K562 (cell line): ENCODE measurements at regions not wholly inside any gene's neighbourhood (a gene's known extent, or its start where the extent isn't known, plus 50 kb on each side); places are given as distances from the start of the nearest gene placed in this dataset.

ENCODE experiments used
- ATAC-seq: fragments of 200-7000 bp; cut with Tn5 transposase; 3 replicates; pipeline ENCODE4 v1.9.1; 2020; ENCODE audit warnings: moderate library complexity
- BruUV-seq: library from RNA; stranded (reverse); fragments of 400-500 nt; replicated peaks from 2 replicates; lab custom pipeline; 2021; lab: Mats Ljungman, UMichigan
- CTCF ChIA-PET: fragments of 300-600 bp; formaldehyde crosslinking; extraction: SDS; loops from one replicate; lab custom pipeline; 2021; ENCODE audit warnings: low intra/inter-chr PET ratio; lab: Yijun Ruan, JAX
- POLR2A ChIA-PET: fragments of 300-600, 350-650 bp; sonication (Branson Sonifier 250); formaldehyde crosslinking; extraction: SDS; loops from one replicate; lab custom pipeline; 2021; ENCODE audit warnings: antibody characterized with exemption, inconsistent platforms; lab: Yijun Ruan, JAX
- DNase-seq, 4 experiments: peaks; one replicate each; pipeline versions ENCODE4 v3.0.0 to v3.0.0-alpha.2; 2011 to 2018; ENCODE audit warnings: low spot score in 3 of 4, mixed read lengths in 3 of 4; ENCODE audit errors: extremely low read depth in 1 of 4
- FAIRE-seq: peaks from 2 replicates; lab custom pipeline; 2011; peaks lifted over from hg19 to GRCh38; lab: Jason Lieb, UNC
- H2AFZ ChIP-seq: 2 replicates; pipeline ENCODE4 v1.6.0; 2011; ENCODE audit warnings: low read depth, low read length, control low read depth, inconsistent platforms
- H3K27ac ChIP-seq: fragments of 200-600 bp; 3 replicates; pipeline ENCODE4 v1.8.0; 2011; ENCODE audit warnings: low read depth, mild to moderate bottlenecking, control low read depth, inconsistent platforms, low read length, moderate library complexity, mixed read lengths; ENCODE audit errors: extremely low read depth
- H3K27me3 ChIP-seq, 2 experiments: fragments of 300-600 bp in 1 of 2; 2 replicates in 1 of 2; 3 replicates in 1 of 2; pipeline versions ENCODE4 v1.6.0 to v1.8.0; 2011; ENCODE audit warnings: inconsistent platforms in 2 of 2, low read length in 2 of 2, mild to moderate bottlenecking in 1 of 2, mixed read lengths in 1 of 2, moderate library complexity in 1 of 2; ENCODE audit not compliant: control insufficient read depth in 2 of 2, insufficient read depth in 2 of 2
- H3K36me3 ChIP-seq: fragments of 300-600 bp; 3 replicates; pipeline ENCODE4 v1.8.0; 2011; ENCODE audit warnings: mild to moderate bottlenecking, low read length, inconsistent platforms; ENCODE audit not compliant: control insufficient read depth, insufficient read depth
- H3K4me1 ChIP-seq, 2 experiments: fragments of 200-600 bp in 1 of 2; replicated peaks in 1 of 2; 2 replicates in 1 of 2; 3 replicates in 1 of 2; pipeline versions ENCODE4 v1.5.1 to v1.8.0; 2011; ENCODE audit warnings: inconsistent platforms in 2 of 2, low read length in 2 of 2, mild to moderate bottlenecking in 1 of 2, mixed read lengths in 1 of 2, moderate library complexity in 1 of 2; ENCODE audit not compliant: control insufficient read depth in 2 of 2, insufficient read depth in 2 of 2
- H3K4me2 ChIP-seq: 2 replicates; pipeline ENCODE4 v1.6.1; 2011; ENCODE audit warnings: low read length, control low read depth, inconsistent platforms, mixed read lengths; ENCODE audit not compliant: insufficient read depth
- H3K4me3 ChIP-seq: fragments of 200-600 bp; sonication (generic), shearing (Covaris generic); 2 replicates; pipeline ENCODE4 v1.5.1; 2016; ENCODE audit warnings: control low read depth, inconsistent platforms
- H3K79me2 ChIP-seq: fragments of 200-600 bp; 3 replicates; pipeline ENCODE4 v1.8.0; 2011; ENCODE audit warnings: low read length, inconsistent platforms; ENCODE audit not compliant: control insufficient read depth, insufficient read depth
- H3K9ac ChIP-seq, 2 experiments: 2 replicates each; pipeline versions ENCODE4 v1.6.0 to v1.6.1; 2011; ENCODE audit warnings: low read depth in 2 of 2, low read length in 2 of 2, control low read depth in 1 of 2, inconsistent platforms in 1 of 2, mild to moderate bottlenecking in 1 of 2, mixed read lengths in 1 of 2; ENCODE audit not compliant: insufficient read depth in 1 of 2
- H3K9me1 ChIP-seq: one replicate; pipeline ENCODE4 v1.6.0; 2011; ENCODE audit warnings: inconsistent platforms, mild to moderate bottlenecking, low read length, moderate library complexity; ENCODE audit not compliant: control insufficient read depth, insufficient read depth
- H3K9me3 ChIP-seq: replicated peaks from 2 replicates; pipeline ENCODE4 v1.5.1; 2011; ENCODE audit warnings: low read depth, low read length, inconsistent platforms; ENCODE audit not compliant: control insufficient read depth, insufficient read depth
- H4K20me1 ChIP-seq: replicated peaks from 2 replicates; pipeline ENCODE4 v1.6.1; 2011; ENCODE audit warnings: low read length, inconsistent platforms, mixed read lengths; ENCODE audit not compliant: control insufficient read depth, insufficient read depth
- BCOR ChIP-seq: fragments of 450-650 bp; IDR thresholded peaks from 2 replicates; pipeline ENCODE4 v1.6.1; 2016
- ETS2 ChIP-seq: IDR thresholded peaks from 2 replicates; pipeline ENCODE4 v1.6.1; 2016; ENCODE audit warnings: borderline replicate concordance, missing genetic modification characterization, mild to moderate bottlenecking, moderate library complexity, missing compliant biosample characterization; ENCODE audit not compliant: poor library complexity, severe bottlenecking
- FOXA3 ChIP-seq, 2 experiments: fragments of 450-650 bp in 1 of 2; sonication (generic) in 1 of 2; formaldehyde crosslinking; IDR thresholded peaks in 1 of 2; conservative IDR thresholded peaks in 1 of 2; 2 replicates each; pipeline versions ENCODE4 v1.4.0 to v1.8.0; 2020 to 2022; ENCODE audit warnings: mild to moderate bottlenecking in 2 of 2, missing genetic modification reagents in 1 of 2
- HDGF ChIP-seq: fragments of 450-650 bp; IDR thresholded peaks from 2 replicates; pipeline ENCODE4 v1.6.1; 2016
- TARDBP ChIP-seq: fragments of 450-650 bp; IDR thresholded peaks from 2 replicates; pipeline ENCODE4 v1.6.1; 2016
- ZBED1 ChIP-seq: IDR thresholded peaks from 2 replicates; pipeline ENCODE4 v1.6.1; 2014
- ZC3H11A ChIP-seq: IDR thresholded peaks from 2 replicates; pipeline ENCODE4 v1.6.1; 2012; ENCODE audit warnings: low read depth, low read length, improper control_type of control experiment
- ZNF274 ChIP-seq: IDR thresholded peaks from 2 replicates; pipeline ENCODE4 v1.6.1; 2011; ENCODE audit warnings: low read depth, mild to moderate bottlenecking, low read length, moderate library complexity, borderline replicate concordance
- ZNF561 ChIP-seq: fragments of 450-650 bp; formaldehyde crosslinking; conservative IDR thresholded peaks from 2 replicates; pipeline ENCODE4 v1.4.0; 2020; ENCODE audit warnings: mild to moderate bottlenecking, moderate library complexity
- WGBS: fragments of 100-300 bp; shearing (Covaris generic); methylation state at CpG from one replicate; pipeline ENCODE4 v1.1.6; 2016; ENCODE audit warnings: low coverage, mixed read lengths; ENCODE audit not compliant: insufficient coverage; ENCODE audit errors: missing lambda C conversion rate; 5-methylcytosine and 5-hydroxymethylcytosine counted together
- in situ Hi-C: fragments of 300-500 bp; cut with MboI; formaldehyde crosslinking; loops from 4 replicates; pipeline ENCODE4 v1.15.0; 2018; ENCODE audit warnings: inconsistent platforms, mixed read lengths
- intact Hi-C: fragments of 100-400 bp; cut with micrococcal nuclease; formaldehyde crosslinking; loops from 2 replicates; pipeline ENCODE4 v1.14.2; 2022
- TF ChIP-seq, protein P1 (sequence below): fragments of 200-600 bp; sonication (generic); IDR thresholded peaks from one replicate; pipeline ENCODE4 v1.6.1; 2012; ENCODE audit warnings: mild to moderate bottlenecking, low read depth, low read length, inconsistent platforms
- TF ChIP-seq, protein P2 (sequence below): fragments of 250-450 bp; sonication (Bioruptor Pico); IDR thresholded peaks from 2 replicates; pipeline ENCODE4 v1.4.0; 2020

DNA sequence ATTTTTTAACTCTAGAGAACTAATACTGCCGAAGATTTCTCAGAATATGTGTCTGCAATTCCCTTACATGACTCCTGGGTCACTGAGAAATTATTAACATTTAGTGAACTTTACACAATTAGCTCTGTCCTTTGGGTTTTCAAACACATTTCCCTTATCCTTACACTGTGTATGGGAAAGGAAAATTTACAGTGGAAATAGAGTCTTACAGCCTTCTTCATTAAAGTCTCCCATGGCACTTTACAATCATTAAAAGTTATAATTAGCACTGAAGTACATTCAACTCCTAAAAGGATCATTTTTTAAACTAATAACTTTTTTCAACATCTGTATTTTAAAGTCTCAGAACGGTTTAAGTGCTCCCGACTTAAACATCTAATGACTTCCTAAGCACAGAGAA, 627.5 kb upstream of the TYRP1 start:
- no peaks in the 10 kb centered on the region for H3K79me2 ChIP-seq
- no peaks in the 10 kb centered on the region for H4K20me1 ChIP-seq
- no peaks in the 10 kb centered on the region for H3K36me3 ChIP-seq
- FAIRE-seq (no peak), ATAC-seq (no peak), DNase-seq (no peak)
- in situ Hi-C loops = no loop called here
- ChIA-PET POLR2A (no interaction called here), CTCF (no interaction called here)
- BruUV-seq = no TSS peak
- TF ChIP-seq, protein P1, sequence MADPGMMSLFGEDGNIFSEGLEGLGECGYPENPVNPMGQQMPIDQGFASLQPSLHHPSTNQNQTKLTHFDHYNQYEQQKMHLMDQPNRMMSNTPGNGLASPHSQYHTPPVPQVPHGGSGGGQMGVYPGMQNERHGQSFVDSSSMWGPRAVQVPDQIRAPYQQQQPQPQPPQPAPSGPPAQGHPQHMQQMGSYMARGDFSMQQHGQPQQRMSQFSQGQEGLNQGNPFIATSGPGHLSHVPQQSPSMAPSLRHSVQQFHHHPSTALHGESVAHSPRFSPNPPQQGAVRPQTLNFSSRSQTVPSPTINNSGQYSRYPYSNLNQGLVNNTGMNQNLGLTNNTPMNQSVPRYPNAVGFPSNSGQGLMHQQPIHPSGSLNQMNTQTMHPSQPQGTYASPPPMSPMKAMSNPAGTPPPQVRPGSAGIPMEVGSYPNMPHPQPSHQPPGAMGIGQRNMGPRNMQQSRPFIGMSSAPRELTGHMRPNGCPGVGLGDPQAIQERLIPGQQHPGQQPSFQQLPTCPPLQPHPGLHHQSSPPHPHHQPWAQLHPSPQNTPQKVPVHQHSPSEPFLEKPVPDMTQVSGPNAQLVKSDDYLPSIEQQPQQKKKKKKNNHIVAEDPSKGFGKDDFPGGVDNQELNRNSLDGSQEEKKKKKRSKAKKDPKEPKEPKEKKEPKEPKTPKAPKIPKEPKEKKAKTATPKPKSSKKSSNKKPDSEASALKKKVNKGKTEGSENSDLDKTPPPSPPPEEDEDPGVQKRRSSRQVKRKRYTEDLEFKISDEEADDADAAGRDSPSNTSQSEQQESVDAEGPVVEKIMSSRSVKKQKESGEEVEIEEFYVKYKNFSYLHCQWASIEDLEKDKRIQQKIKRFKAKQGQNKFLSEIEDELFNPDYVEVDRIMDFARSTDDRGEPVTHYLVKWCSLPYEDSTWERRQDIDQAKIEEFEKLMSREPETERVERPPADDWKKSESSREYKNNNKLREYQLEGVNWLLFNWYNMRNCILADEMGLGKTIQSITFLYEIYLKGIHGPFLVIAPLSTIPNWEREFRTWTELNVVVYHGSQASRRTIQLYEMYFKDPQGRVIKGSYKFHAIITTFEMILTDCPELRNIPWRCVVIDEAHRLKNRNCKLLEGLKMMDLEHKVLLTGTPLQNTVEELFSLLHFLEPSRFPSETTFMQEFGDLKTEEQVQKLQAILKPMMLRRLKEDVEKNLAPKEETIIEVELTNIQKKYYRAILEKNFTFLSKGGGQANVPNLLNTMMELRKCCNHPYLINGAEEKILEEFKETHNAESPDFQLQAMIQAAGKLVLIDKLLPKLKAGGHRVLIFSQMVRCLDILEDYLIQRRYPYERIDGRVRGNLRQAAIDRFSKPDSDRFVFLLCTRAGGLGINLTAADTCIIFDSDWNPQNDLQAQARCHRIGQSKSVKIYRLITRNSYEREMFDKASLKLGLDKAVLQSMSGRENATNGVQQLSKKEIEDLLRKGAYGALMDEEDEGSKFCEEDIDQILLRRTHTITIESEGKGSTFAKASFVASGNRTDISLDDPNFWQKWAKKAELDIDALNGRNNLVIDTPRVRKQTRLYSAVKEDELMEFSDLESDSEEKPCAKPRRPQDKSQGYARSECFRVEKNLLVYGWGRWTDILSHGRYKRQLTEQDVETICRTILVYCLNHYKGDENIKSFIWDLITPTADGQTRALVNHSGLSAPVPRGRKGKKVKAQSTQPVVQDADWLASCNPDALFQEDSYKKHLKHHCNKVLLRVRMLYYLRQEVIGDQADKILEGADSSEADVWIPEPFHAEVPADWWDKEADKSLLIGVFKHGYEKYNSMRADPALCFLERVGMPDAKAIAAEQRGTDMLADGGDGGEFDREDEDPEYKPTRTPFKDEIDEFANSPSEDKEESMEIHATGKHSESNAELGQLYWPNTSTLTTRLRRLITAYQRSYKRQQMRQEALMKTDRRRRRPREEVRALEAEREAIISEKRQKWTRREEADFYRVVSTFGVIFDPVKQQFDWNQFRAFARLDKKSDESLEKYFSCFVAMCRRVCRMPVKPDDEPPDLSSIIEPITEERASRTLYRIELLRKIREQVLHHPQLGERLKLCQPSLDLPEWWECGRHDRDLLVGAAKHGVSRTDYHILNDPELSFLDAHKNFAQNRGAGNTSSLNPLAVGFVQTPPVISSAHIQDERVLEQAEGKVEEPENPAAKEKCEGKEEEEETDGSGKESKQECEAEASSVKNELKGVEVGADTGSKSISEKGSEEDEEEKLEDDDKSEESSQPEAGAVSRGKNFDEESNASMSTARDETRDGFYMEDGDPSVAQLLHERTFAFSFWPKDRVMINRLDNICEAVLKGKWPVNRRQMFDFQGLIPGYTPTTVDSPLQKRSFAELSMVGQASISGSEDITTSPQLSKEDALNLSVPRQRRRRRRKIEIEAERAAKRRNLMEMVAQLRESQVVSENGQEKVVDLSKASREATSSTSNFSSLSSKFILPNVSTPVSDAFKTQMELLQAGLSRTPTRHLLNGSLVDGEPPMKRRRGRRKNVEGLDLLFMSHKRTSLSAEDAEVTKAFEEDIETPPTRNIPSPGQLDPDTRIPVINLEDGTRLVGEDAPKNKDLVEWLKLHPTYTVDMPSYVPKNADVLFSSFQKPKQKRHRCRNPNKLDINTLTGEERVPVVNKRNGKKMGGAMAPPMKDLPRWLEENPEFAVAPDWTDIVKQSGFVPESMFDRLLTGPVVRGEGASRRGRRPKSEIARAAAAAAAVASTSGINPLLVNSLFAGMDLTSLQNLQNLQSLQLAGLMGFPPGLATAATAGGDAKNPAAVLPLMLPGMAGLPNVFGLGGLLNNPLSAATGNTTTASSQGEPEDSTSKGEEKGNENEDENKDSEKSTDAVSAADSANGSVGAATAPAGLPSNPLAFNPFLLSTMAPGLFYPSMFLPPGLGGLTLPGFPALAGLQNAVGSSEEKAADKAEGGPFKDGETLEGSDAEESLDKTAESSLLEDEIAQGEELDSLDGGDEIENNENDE = no peak
- TF ChIP-seq HDGF (no peak), ZBED1 (no peak), FOXA3 (CRISPR knock-in tag; conservative IDR thresholded peaks at IDR 0.05 in 1 of 2, IDR thresholded peaks at IDR 0.05 in 1 of 2) (no peak), BCOR (no peak), ZNF274 (no peak), ETS2 (tag) (no peak), ZC3H11A (no peak), TARDBP (no peak), ZNF561 (CRISPR knock-in tag) (no peak)
- TF ChIP-seq, protein P2, sequence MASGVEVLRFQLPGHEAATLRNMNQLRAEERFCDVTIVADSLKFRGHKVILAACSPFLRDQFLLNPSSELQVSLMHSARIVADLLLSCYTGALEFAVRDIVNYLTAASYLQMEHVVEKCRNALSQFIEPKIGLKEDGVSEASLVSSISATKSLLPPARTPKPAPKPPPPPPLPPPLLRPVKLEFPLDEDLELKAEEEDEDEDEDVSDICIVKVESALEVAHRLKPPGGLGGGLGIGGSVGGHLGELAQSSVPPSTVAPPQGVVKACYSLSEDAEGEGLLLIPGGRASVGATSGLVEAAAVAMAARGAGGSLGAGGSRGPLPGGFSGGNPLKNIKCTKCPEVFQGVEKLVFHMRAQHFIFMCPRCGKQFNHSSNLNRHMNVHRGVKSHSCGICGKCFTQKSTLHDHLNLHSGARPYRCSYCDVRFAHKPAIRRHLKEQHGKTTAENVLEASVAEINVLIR (CRISPR knock-in tag) = no peak
- H3K4me1 ChIP-seq = no peaks in the 10 kb centered on the region
- H2AFZ ChIP-seq = no peak overlapping the region
- H3K9me3 ChIP-seq = no peaks in the 10 kb centered on the region
- H3K4me3 ChIP-seq = no peak overlapping the region
- H3K9ac ChIP-seq = no peak overlapping the region
- H3K4me2 ChIP-seq = no peak overlapping the region
- 7% methylated on average over 3 of the region's 3 CpGs for WGBS
- no peaks in the 10 kb centered on the region for H3K9me1 ChIP-seq
- H3K27me3 ChIP-seq = no peaks in the 10 kb centered on the region
- intact Hi-C loops = no loop called here
- no peak overlapping the region for H3K27ac ChIP-seq
